HG03469 (cell line): ENCODE measurements at regions not wholly inside any gene's neighbourhood (a gene's known extent, or its start where the extent isn't known, plus 50 kb on each side); places are given as distances from the start of the nearest gene placed in this dataset.
A peak's percentile ranks its signal among the peaks of the same experiment; 100 is the strongest.

Source experiments
- ATAC-seq: cut with Tn5 transposase; IDR thresholded peaks from one replicate; pipeline ENCODE4 v1.9.1; 2021; ENCODE audit warnings: mild to moderate bottlenecking, moderate library complexity, moderate number of reproducible peaks; ENCODE audit not compliant: unreplicated experiment

DNA sequence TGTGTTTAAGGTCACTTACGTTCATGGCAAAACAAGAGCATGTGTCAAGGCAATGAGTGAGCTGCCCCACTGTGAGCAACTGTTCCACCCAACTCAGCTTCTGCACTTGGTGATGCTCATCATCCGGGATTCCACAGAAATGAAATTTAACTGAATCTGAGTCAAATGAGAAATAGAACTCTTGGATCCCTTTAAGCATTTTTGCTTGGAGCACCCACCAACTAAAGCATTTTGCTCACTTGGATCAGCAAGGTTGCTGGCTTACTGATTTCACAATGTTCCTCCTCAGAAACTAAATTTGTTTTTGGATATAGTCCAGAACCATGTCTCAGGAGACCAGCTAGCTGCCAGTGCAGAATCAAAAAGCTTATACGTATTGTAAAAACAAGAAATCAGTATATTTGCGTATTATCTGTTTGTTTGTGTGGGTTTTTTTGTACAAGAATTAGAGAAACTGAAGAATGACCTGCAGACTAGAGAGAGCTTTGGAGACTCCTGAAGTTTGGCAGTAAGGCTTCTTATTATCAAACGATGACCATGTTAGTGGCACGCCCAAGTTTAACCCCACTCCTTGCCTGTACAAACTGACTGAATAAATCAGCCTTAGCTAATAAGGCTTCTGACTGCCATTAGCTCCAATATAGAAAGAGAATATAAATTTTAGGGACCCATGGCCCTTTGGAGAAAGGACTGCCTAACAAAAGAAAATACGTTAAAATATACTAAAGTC, 153.8 kb upstream of the FST start:
- ATAC-seq = no peak

- ATAC-seq = no peak
These were observed 152.6 kb upstream of the FST start for GRCh38 chr5:53327811-53328334.

- no peak for ATAC-seq
These were observed 149.9 kb upstream of the FST start for GRCh38 chr5:53330491-53330890.

DNA sequence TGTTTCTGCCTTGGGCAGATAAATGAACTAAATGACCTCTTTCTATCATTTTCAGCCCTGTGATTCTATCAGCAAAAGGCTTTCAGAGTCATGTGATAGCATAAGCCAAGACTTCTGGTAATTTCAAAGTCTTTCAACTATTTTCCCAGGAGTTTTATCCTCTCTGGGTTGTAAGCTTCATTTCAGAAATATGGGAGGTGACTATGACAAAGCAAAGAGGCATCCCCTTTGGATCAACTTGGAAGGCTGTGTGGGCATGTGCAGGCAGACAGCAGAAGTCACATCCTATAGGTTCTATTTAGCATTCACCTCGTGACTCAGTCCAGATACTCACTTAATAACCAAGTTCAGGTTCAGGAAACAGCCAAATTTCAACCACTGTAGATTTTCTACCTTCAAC, 149.0 kb upstream of the FST start:
- no peak for ATAC-seq

GRCh38 chr5:53333160-53333559, 147.3 kb upstream of the FST start:
- no peak for ATAC-seq

DNA sequence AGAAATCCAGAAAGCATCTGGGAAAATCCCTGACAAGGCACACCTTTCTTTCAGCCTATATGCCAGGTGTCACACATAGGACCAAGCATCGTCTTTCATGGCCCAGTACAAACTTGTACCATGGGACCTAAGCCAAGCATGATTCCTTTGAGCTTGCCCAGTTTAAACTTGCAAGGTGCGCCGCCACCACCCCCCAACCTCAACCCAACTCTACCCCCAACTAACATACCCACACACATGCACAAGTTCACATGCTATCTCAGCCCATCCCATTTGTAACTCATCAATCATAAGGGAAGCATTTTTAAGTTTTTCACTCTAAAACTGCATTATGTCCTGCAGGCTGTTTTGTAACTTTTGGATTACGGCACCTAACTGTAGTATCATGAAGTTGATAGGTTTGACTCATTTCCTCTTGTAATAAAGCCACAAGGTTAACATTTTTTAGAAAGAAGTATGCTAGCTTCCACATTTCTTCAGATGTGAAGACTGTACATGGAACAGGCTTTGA, 145.9 kb upstream of the FST start:
- ATAC-seq = no peak

GRCh38 chr5:53335115-53335514, 145.3 kb upstream of the FST start:
- no peak for ATAC-seq

- no peak for ATAC-seq
These were observed 142.6 kb upstream of the FST start for GRCh38 chr5:53337827-53338226.

DNA sequence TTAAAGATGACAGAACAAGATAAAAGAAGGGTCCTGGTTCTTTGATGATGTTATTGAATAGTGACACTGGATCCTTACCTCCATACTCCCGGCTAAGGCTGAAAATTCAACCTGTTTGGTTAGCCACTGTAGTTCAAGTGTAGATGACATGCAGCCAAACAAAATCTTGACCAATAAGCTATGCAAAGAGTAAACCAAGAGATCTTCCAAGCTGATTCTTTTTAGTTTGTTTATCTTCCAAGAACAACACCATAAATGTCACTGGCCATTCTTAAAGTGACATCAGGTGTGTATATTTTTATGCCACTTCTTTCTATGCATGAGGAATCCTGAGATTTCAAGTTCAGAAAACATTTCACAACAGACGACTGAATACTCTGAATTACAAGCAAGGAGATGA, 141.5 kb upstream of the FST start:
- no peak for ATAC-seq

GRCh38 chr5:53339962-53340540, 140.4 kb upstream of the FST start:
- ATAC-seq = no peak

DNA sequence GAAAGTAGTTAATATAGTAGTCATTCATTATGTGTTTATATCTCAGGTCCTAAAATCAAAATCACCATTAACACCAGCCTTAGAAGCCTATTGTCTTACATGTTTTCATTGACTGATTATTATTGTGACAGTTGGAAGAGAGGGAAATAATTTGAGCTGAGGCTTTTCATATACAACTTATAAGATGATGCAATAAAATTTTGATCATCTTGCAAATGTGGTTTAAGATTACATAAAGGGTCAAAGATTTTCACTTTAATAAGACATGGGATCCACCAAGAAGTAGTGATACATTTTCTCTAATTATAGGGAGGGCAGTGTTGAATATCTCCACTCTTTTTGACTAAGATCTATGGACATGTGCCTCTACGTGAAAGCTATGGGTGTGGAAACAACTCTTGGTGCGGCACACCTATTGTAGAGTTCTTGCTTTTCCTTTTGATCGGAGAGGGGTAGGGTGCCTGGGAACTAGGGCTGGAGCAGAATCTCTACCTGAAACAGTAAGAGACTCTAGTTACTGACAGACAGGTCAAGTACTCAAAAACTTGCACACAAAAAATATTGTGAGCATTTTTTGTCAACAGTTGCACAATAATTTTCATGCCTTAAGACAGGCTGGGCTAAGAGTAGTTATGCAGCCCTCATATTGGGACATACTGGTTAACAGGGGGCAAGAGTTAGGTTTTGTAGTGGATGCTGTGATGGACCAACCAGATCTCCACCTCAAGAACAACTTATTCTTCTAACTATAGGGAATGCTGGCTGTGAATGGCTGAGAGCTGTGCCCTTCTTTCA, 139.3 kb upstream of the FST start:
- no peak for ATAC-seq

DNA sequence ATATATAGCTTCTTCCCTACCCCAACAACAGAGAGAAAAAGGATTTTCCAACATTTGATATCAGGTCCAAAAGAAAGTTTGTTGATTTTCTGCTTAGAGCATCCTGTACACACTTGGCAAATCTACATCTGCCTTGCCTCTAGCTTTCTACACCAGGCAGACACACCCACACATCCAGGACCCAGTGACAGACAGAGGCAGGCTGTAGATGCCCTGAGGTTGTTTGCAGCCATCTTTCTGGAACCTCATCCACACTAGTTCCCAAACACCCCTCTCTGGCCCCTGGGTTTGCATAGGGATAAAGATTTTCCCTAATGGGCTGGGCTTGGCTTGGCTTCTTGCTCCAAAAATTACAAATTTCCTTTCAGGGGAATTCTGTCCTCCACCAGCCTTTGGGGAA, 138.2 kb upstream of the FST start:
- ATAC-seq = no peak

DNA sequence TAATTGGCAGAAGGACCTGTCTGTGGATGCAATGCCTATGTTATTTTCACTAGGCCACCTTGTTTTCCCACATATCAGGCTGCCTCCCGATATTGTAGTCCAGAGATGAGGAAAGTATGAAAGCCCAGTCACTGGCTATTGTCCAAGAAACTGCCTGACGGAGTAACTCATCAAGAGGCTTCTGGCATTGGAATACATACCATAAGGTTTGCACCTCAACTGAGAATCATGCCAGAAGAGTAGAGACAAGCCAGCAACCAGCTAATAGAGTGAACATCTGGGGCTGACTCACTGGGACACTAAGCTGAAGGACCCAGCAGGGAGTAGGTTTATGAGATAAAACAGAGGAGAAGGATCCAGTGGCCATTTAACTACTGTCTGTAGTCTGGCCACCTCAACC, 137.2 kb upstream of the FST start:
- no peak for ATAC-seq

GRCh38 chr5:53350368-53350767, 130.1 kb upstream of the FST start:
- ATAC-seq = no peak

DNA sequence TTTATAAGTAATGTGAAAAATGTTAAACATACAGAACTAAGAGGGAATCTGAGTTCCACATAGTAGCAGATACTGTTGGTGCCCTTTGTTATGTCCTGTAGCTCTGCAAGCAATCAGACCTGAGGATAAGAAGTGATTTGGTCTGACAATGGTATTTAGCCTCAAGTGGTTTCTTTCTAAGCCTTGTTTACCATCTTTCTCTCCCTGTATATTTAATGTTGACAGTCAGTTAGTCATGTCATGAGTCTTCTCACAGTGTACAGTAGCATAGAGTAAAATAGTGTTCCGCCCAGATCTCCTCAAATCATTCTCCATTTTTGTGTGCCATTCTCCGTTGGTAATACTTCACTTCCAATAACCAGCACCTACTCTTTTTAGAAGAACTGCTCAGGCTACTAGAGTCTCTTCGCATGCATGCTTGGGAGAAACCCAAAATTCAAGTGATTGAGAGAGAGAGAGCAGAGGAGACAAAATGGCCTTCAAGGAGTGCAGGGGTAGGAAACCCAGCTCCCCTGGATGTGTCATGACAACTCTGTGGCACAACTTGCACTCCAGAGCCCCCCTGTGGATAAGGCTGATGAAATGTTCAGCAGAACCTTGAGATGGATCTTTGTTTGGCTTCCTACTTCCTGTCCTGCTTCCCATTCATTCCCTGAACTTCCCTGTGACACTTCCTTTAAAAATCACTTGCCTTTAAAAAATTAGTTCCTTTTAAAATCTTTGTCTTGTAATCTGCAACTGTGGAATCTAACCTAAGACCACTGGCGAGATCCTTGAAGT, 129.2 kb upstream of the FST start:
- ATAC-seq = no peak

DNA sequence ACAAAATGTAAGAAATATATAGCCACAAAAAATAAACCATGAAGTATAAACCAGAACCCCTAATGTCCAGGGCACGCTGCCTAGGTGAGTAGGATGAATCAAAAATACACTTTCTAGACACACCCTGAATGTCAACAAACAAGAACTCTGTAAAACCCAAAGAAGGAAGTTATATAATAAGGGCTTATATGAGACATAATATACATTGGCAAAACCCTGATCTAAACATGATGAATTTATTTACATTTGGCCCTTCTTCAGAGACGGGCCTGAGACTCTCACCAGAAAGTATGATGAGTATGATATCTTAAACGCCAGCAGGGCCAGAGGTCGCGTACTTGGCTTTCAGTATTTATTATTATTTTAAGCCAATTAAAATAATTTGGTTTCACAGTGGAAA, 125.1 kb upstream of the FST start:
- no peak for ATAC-seq

- ATAC-seq = no peak
These were observed 124.5 kb upstream of the FST start for GRCh38 chr5:53355931-53356330.

DNA sequence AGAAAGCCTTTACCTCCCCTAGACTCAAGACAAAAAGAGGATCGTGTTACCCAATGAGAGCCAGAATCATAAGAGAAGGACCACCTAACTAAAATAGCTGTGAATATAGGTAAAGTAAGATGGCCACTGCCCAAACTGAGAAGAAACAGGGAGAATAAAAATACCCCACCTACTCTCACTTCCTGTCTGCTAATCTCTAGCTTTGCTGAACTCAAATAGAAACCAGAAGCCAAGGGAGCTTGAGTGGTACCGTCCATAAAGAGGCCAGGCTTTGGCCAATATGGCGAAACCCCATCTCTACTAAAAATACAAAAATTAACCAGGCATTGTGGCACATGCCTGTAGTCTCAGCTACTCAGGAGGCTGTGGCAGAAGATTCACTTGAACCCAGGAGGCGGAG, 123.0 kb upstream of the FST start:
- ATAC-seq = peak; percentile 91

- ATAC-seq = no peak
These were observed 121.6 kb upstream of the FST start for GRCh38 chr5:53358794-53359193.

DNA sequence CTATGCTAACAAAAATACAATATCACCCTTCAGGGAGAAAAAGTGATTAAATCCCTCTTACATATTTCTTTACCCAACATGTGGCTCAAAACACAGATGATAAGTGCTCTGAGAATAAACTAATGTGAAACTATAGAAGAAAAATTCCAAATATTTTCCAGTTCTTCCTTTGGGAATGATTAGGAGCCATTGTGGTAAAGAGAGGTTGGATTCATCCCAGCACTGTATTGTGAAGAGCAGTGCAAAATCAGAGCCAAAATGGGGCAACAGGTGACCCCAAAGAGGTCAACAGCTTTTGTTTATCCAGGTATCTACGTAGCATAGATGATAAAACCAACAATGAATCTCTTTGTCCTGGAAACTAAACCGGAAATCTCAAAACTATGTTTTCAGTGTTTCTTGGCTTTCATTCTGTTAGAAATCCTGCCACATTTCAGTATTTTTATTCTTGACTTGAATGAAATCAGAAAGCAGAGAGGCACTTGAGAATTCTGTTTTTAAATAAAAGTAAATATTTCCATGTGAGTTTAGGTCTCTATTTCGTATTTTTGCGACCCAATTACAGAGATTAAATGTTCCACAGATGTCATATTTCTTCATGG, 120.4 kb upstream of the FST start:
- ATAC-seq = no peak

DNA sequence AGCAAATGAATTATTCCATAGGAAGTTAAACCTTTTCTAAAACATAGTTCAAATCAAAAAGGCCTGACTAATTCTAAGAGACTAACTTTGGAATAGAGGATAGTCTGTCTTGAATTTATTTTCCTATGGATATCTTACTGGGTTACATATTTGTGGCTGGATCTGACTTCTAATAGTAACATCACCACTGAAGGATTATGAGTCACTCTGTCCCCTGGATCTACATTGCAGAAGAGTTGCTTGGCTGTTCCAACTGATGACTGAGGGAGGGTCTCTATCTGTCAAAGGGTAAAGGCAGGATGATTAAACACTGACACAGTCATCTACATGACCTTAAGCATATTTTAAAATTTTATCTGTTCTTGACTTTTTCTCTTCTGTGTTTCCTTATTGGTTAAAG, 119.6 kb upstream of the FST start:
- ATAC-seq = no peak
